ENCODE measurements at regions not wholly inside any gene's neighbourhood (a gene's known extent, or its start where the extent isn't known, plus 50 kb on each side); places are given as distances from the start of the nearest gene placed in this dataset.

DNA sequence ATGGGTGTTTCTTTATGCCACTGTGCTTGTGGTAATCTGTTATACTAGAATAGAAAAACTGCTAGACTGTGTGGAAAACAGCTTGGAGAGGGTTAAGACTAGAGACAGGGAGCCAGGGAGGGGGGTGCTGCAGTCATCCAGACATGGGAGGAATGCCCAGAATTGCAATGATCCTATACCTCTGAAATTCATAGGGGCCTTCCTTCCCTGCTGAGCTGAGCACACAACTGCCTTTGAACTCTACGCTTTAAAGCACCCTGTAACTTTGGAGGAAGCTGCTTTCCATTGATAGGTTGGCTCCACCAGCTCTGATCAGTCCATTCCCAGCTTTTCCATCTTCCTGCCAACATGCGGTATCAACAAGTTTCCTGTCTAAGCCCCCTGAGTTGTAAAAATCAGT lies 155.9 kb upstream of the RASGEF1B start:
- no peak for DNase-seq (ENCODE audit: low read depth)

DNA sequence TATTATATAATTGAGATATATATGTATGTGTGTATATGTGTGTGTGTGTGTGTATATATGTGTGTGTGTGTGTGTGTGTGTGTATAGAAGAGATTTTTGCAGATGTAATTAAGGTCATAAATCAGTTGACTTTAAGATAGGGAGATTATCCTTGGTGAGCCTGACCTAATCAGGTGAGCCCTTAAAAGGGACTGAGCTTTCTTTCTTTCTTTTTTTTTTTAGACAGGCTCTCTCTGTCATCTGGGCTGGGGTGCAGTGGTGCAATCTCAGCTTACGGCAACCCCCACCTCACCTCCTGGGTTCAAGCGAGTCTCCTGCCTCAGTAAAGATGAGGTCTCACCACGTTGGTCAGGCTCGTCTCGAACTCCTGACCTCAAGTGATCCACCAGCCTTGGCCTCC lies 155.1 kb upstream of the RASGEF1B start:
- no peak for DNase-seq (ENCODE audit: low read depth)

DNA sequence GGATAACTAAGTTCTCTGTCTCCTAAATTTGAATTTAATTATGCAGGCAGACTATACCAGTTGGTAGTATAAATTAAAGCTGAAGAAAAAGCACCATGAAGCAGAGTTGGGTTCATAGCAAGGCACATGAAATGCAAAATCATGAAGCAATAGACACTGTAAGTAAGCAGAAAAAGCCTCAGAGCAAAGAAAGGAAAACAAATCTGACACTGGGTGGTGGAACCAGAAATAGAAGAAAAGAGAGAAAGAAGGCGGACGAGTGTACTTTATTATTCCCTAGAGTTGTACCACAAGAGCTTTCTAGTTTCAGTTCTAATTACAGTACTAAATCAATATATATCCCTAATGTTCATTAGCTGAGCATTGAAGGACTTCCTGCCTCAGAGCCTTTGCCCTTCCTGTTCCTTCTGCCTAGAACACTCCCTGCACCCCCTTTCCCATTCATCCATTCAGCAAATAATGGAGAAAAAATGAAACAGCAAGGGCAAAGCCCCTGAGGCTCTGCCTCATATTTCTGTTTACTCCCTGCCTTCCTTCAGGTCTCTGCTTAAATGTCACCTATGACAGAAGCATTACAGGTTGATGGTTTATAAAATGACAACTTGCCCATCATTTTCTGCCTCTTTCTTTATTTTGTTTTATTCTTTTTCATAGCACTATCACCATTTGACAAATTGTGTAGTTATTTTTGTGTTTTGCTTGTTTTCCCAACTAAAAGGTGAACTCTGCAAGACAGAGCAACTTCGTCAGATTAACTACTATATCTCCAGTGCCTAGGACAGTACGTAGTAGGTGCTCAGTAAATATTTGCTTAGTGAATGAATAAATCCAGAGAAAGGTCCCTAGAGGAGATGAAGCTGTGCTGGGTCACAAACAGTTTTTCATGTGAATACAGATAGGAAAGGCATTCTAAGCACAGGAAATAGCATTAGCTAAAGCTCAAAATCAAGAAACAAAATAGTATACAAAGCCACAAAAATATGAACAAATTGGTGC lies 154.0 kb upstream of the RASGEF1B start:
- DNase-seq (ENCODE audit: low read depth) = no peak

DNA sequence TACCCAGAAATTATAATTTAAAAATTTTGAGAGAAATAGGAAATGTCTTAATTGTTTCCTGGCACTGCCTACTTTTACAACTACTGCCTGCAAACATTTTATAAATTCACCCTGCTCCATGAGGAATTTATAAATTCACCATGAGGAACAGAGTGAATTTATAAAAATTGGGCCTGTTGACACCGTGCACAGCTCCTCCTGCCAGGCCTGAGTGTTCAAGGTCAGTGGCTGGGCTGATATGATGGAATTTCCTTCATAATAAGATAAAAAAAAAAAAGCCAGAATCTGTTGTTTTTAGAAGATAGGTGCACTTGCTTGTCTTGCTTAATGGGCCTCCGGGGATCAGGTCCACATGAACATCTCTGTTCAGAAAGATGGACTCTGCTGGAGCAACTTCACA lies 151.7 kb upstream of the RASGEF1B start:
- no peak for DNase-seq (ENCODE audit: low read depth)

DNA sequence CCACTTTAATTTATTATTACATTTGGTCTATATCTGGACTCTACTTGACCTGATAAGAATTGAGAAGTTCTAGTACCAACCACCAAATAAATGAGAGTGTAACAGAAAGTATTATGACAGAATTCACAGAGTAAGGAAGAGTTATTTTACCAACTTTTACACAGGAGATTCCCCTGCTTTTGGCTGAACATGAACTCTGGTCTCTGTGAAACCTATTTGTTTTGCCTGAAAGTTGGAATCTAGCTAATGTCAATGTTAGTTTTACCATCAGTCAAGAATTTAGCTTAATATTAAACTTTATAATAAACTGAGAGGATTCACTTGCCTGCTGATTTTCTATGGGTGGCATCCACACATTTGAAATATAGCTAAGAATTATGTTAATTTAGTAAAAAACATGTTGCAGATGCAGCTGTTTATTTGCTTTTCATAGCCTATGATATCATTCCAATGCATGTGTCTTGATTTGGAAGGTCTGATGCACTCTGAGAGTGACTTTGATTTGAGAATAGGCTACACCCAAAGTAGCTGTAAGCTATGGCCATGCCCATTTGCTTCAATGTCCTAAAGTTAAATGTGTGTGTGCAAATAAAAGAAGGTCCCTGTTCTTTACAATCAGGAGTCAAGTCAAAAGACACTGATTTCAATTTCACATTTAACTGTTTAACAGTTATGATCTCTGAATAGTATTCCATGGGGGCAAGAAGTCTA lies 150.9 kb upstream of the RASGEF1B start:
- no peak for DNase-seq (ENCODE audit: low read depth)

DNA sequence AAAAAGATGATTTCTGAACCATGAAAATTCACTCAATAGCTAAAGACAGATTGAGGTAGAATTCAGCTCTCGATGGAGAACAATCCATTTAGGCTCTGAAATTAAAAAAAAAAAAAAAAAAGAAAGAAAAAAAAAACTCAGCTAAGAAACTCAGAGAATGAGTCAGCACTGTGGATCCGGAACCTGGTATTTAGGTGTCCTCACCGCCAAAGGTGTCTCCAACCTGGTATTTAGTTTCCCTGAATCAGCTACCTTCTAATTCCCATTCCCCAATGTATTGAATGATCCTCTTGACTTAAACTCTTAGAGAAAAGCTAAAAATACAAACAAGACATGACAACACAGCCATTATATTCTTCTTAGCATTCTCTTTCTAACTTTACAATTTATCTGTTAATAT lies 150.3 kb upstream of the RASGEF1B start:
- DNase-seq (ENCODE audit: low read depth) = no peak

DNA sequence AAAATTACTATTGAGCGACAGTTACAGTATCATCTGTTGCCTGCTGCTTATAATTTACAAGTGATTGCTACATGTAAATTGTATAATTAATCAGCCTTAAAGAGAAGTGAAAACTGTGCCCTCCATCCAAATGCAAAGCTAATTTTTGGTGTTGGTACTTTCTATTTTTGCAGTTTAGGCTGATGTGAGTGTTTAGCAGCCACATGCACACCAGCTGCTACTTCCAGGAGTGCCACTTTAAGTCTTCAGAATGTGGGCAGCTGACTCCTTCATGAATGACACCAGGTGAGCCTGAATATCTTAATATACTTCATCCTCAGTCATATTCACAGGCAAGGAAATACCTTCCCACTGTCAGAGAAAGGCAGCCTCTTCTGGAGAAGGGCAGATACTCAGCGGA lies 149.8 kb upstream of the RASGEF1B start:
- DNase-seq (ENCODE audit: low read depth) = no peak

DNA sequence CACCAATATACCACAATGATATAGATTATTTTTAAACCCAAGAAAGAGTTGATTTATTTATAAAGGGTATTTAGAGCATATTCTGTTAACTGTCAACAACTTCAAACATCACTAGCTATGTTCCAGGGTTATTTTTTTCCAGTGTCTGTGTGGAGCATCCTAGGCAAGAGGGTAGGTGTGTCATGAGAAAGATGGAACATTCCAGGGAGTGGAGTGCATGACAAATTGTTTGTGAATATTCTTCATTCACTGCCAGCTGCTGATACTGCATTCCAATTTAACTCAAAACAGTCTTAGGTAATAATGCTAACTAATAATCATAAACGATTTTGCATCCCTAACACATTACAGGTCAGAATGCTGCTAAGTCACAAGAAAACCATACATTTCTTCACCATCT lies 148.7 kb upstream of the RASGEF1B start:
- DNase-seq (ENCODE audit: low read depth) = no peak

DNA sequence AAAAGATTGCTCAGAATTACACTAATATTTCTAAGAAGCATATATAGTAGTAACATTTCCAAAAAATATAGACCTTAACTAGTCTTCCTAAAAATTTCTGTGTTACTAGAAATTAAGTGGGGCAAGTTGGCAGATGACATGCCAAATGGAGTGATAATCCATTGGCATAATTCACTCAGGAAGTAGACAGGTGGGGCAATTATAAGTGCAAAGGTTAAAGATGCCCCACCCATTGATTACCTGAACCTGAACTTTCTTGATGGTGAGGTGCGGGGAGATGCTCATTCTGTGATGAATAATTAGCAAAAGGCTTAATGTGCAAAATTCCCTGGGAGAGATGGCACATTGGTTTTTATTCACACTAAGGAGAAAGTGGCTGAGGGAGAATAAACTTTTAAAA lies 145.8 kb upstream of the RASGEF1B start:
- no peak for DNase-seq (ENCODE audit: low read depth)

DNA sequence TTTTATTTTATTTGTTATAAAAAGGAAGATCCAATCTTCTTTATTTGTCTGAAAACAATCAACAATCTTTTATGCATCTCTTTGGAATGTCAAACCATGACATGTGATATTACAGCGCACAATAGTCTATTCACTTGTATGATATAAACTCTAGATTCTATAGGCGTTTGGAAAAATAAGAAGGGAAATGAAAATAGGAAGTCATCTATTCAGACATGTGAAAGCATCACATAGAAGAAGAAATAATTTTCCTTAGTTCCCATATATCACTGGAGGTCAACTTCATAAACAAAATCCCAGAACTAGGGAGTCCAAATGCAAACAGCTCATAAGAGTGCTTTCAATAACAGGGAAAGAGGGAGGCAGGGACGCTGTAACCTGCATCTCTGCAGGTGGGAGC lies 139.5 kb upstream of the RASGEF1B start:
- DNase-seq (ENCODE audit: low read depth) = no peak

DNA sequence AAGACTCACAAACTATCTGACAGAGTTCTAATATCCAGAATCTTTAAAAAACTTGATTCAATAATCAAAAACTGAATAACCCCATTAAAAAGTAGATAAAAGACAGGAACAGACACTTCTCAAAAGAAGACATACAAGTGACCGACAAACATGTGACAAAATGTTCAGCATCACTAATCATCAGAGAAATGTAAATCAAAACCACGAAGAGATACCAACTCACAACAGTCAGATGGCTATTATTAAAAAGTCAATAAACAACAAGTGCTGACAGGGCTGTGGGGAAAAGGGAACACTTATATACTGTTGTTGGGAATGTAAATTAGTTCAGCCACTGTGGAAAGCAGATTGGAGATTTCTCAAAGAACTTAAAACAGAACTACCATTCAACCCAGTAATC lies 138.1 kb upstream of the RASGEF1B start:
- DNase-seq (ENCODE audit: low read depth) = no peak

DNA sequence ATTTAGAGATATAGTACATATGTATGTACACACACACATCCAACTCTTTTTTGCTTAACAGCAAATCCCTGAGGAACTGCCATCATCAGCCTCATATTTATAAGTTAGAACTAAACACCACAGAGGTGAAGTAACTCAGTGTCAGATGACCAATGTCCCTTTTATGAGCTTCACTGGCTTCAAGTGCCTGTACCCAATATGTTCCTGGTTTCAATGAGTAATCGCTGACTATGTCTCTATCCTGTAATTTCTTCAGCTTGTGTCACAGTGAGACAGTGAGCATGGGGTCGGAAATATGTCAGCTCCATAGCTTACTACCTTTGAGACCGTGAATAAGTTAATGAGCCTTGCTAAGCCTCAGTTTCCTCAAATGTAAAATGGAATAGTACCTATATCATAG lies 136.2 kb upstream of the RASGEF1B start:
- no peak for DNase-seq (ENCODE audit: low read depth)

DNA sequence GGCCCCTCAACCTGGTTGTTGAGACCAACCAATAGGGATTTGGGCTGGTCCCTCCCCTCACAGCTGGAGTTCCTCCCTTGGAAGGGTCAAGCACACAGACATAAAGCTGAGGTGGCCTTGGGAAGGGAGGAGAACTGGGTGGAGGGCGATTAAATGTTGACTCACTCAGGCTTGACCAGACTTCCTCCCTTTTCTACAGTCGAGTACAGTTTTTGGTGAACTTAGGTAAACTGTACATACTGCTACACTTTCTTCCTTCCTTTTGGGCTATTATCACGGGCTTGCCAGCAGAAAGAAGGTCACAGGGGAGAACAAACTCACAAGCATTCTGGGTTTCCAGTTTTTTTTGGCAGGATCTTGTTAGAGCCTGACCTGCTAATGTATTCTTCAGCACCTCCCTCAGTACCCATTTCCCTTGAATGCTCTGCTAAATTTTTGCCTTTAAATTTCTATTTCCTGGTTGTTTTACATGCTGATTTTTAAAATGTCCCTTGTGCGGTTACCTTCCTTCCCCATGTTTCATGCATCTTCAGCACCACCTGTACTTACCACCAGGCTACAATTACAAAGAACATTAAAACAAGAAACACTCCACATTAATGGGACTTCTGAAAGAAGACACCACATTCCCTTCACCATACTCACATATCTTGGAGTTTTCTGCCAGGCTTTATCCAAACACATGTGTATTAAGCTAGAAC lies 135.2 kb upstream of the RASGEF1B start:
- no peak for DNase-seq (ENCODE audit: low read depth)

DNA sequence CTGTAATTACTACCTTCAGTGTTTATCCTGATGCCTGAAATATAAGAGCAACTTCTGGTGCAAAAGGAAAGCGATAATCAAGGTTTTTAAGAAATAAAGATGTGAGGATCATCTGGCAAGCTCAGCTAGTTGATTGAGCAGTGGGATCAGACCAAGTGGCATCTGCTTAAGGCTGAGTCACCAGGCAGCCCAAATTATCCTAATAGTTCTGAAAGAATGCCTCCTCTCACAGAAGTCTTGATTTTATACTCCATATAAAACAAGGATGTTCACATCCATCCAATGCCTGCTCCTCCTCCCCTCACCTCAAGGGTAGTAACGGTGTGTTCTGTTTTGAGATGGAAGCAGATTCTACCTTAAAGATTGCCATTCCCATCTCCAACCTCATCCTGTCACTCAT lies 134.5 kb upstream of the RASGEF1B start:
- no peak for DNase-seq (ENCODE audit: low read depth)

DNA sequence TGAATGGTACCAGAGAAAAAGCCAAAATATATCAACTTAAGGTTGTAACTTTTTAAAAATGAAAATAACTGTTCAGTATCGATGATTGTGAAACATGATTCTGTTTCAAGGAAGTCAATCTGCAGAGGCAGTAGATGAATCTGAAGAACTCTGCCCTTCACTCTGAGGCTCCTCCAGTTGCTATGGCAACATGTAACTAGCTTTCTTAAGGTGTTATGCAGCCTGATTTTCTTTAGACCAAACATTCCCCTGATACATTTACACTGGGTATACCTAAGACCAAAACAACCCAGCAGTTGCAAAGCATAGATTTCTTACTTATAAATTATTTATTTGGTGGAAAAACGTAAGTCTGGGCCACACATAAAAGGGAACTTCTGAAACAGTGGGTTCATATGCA lies 133.6 kb upstream of the RASGEF1B start:
- DNase-seq (ENCODE audit: low read depth) = no peak

DNA sequence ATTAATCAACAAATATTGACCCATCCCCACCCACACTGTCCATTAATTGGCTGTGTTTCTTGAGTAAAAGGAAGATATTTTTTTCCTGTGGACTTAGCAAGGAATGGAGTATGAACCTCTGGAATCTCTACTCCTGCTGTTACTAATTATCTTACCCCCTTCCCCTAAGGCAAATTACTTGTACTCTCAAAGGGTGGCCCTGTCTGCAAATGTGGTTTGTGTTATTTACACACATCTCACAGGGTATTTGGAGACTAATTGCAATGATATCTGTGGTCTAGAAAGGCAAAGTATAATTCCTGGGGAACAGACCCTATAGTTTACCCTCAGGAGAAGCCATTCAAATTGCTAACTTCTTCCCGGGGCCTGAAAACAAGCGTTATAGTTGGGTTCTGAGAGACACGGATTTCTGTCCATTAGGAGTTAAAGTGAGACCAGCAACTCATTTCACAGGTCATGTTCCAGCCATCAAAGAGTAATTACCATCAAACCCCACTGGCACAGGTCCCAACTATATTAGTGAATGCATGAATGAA lies 133.0 kb upstream of the RASGEF1B start:
- no peak for DNase-seq (ENCODE audit: low read depth)

DNA sequence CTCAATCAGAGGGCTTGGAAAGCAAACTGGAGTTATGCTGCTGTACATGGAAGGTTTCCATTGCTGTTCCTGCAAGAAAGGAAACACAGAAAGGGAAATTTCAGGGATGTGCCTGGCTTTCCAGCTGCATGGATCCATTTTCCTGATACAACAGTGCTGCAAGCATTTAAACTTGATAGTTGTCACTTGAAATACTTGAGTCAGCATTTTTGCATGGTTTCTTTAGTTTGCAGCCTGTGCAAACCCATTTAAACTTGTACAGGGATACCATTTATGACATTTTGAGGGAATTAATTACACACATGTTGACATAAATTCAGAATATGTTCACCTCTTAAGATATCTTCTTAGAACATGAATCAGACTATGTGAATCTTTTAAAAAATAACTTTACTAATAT lies 131.1 kb upstream of the RASGEF1B start:
- no peak for DNase-seq (ENCODE audit: low read depth)

DNA sequence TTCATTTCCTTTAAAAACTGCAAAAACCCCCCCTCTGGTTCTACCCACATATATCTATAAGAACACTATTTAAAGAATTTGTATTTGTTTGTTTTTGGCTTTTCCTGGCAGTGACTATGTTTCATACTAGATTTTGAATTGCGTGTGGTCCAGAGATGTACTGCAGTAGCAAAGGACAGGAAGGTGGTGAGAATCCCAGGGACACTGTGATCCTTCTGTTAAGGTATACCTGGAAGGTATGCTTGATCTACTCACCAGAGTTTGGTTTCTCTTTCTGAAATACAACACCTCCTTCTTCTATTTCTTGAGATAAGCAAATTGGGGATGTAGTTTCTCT lies 129.6 kb upstream of the RASGEF1B start:
- DNase-seq (ENCODE audit: low read depth) = no peak

DNA sequence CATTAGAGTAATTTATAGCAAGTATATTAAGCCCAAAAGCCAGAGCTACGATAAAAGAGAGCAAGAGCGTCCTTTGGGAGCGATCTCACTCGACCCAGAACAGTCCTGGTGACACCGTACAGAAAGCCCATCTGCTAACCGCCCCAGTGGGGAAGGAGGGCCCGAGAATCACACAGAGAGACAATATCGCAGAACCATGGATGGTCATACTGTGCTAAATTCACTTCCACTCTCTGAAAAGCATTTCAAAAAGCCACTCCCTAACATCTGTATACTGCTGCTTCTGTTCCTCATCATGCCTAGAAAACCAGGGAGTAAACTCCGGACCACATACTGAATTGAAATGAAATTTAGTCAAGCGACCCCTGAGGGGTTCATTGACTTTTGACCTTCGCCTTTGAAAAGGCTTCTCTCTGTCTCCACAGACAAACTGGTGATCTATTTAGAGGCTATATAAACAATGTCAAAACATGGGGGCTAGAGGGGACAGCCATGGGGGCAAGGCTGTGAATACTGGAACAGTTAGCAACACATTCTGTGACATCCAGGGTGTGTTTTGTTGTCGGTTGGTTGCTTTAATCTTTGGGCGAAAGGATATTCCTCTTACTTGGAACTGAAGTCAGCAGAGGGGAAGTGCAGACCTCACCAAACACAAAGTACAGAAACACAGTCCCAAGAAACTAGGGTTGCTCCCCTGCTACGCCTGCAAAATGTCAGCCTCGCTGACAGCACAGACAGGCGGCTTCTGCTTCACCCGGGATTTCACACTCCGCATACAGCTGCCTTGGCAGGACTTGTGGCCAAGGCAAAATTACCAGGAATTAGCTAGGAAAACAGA lies 129.0 kb upstream of the RASGEF1B start:
- no peak for DNase-seq (ENCODE audit: low read depth)

DNA sequence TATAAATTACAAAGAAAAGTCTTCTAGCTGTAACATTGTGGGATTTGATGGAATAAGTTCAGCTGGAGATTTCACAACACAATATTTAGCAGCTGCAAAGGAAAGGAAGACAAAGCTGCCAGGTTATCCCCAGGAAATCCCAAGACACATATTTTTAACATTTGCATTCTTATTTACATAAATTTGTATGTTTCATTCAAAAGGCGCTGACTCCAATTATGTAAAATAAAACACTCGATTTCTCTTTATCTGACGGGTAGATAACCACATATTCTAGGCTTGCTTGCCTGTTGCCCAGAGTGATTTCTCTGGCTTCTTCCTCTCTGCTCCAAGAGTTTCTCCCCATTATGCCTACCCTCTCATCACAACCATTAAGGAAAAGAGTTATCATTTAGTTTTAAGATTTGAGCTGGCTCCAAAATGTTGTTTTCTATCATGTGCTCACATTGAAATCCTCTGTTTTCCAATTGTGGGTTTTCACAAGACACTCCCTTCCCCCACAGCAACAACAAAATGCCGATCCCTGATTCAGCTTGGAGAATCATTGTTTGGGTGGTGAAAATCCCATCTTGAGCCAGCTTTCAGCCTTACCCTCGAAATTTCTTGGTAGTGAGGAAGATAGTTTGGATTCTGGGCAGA lies 128.2 kb upstream of the RASGEF1B start:
- DNase-seq (ENCODE audit: low read depth) = no peak
